Daoy (cell line): ENCODE measurements at regions not wholly inside any gene's neighbourhood (a gene's known extent, or its start where the extent isn't known, plus 50 kb on each side); places are given as distances from the start of the nearest gene placed in this dataset.
"Not testable (repeated sequence)": the region's sequence is repeated elsewhere in the genome, so short reads cannot be mapped to it uniquely, and the experiment has no call there.

Experiments
- DNase-seq: peaks from one replicate; pipeline ENCODE4 v3.0.0-alpha.2; 2015; ENCODE audit warnings: low read depth

DNA sequence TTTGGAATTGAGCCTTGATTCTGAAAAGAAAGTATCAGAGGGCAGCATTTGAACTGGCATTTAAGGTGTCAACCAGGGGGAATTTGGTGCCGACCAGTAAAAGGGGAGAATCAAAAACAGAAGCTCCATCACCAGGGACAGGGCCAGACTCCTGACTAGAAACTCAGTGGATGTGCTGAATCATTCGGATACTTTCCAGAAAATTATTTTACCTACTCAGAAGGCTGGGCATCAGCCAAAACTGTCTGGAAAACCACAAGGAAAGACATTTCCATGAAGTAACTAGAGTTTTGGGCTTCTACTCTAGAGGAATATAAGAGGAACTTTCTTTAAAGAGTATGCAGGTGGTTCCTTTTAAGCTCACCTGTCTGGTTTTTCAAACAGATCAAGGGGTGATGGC lies 756.6 kb downstream of the RNF144A start:
- no peak for DNase-seq

DNA sequence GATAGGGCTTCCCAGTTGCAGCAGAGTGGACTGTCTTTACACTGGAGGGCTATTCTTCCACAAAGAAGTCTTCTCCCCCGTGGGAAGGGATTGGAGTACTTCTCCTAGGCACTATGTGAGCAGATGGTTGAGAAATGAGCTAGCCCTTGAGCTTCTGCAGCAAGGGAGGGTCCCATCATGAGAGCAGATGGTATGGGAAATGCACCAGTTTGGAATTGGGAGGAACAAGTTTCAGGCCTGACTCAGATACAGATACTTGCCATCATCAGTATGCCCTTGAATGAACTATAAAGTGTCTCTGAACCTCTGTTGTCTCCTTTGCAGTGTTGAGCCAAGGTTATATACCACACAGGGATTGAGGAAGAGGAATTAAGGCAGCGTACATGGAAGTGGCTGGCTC lies 757.4 kb downstream of the RNF144A start:
- DNase-seq: no peak

DNA sequence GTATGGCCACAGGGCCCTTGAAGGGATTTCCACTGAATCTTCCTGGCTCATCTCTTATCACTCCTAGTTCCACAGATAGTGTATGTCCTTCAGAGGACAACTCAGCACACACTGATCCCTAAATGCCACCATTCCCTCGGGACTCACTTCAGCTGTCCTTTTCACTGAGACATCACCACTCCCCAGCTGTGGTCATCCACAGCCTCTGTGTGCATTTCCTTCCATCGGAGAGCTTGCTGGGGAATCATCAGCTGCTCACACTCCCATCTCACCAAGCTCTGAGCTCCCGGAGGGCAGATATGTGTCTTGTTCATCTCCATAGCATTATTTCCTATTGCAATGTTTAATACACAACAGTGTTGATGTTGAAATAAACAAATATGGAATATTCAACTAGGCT lies 759.5 kb downstream of the RNF144A start:
- DNase-seq: no peak

DNA sequence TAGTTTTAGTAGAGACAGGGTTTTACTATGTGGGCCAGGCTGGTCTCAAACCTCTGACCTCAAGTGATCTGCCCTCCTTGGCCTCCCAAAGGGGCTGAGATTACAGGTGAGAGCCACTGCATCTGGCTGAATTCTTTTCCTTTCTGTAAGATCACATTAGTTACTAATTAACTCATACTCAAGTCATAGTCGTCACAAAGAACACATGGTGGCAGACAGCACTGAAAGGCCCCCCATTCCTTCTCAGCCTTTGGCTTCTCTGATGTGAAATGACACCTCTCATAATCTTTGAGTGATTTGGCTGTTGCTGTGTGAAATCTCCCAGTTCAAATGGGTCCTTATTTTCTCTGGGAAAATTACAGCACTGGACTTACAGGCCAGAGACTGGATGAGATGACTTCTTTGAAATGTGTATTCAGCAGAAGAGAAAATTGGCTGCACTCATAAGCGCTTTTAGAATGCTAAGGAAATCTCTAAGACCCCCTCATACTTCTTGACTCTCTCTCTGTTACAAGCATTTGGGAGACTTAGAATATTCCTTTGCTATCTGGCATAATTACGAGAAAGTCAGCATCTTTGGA lies 764.8 kb downstream of the RNF144A start:
- no peak for DNase-seq

DNA sequence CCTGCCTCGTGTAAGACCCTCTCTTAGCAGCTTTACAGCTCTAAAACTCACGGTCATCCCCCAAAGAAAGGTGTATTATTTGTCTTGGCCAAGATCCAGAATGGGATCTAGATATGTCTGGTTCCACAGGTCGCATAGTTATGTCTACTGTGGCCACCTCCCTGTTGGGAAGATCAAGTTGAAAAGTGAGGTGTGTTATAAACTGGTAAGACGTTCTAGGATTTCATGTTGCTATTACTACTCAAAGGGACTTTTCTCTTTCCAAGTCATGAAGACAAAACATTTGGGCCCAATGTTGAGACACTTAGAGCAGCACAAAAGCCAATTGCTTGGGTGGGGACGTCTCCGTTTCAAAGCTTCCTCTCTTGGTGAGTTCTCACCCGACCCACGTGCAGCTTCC lies 766.0 kb downstream of the RNF144A start:
- DNase-seq: no peak

DNA sequence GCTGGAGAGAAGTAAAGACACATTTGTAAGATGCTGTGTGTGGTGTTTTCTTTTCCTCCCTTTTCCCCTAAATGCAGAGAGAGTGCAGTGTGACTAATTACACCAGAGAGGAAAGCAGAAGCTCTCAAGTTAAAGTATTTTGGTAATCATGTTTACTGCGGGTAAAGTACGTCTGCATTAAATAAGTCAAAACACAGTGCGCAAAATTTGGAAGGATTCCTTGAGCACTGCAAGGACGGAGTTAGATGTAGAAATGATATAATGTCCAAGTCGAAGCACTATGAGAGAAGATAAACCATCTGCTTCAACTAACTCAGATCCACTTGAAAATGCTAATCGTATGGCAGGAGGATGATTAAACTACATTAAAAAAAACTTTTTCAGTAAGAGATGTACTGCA lies 766.5 kb downstream of the RNF144A start:
- no peak for DNase-seq

DNA sequence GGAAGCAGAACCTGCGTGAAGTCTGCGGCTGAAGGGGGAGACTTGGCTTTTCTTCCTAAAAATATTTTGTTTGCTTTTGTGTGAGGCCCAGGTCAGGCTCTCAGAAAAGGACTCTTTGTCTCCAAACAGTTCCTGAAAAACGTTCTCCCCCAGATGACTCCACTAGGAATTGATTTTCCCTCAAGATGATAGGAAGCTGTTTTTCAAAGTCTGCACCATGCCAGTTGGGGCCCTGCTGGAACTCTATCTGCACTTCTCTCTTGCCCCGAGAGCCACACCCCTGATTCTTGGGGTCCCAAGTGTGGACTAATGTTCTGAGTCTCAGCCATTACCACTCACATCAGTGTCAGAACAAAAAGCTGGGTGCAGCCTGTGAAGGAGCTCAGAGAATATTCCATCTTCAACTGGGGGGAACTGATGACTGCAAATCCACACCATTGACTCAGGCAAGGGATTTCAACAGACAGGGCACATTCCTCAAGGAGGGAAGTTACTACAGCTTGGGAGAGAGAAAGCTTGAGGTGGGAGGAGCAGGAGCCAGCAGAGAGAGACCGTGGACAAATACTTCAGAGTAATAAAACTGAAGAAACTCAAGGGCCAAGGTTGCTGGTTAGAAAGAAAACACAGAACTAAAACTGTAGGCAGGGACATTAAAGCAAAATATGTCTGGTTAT lies 768.3 kb downstream of the RNF144A start:
- no peak for DNase-seq

DNA sequence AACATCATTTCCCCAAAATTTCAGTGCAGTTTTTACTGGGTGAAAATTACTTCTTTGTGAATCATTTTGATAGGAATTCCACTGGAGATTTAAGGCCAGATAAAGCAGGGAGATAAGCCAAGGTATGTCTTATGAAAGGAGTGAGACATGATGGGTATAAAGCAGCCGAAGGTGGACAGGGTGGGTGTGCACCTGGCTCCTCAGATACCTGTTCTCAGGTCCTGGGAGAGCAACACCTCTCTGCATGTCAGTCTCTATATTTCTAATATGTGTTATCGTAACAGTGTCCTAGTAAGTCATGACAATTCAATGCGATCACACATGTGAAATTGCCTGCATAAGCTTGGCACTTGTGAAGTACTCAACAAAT lies 768.8 kb downstream of the RNF144A start:
- no peak for DNase-seq

DNA sequence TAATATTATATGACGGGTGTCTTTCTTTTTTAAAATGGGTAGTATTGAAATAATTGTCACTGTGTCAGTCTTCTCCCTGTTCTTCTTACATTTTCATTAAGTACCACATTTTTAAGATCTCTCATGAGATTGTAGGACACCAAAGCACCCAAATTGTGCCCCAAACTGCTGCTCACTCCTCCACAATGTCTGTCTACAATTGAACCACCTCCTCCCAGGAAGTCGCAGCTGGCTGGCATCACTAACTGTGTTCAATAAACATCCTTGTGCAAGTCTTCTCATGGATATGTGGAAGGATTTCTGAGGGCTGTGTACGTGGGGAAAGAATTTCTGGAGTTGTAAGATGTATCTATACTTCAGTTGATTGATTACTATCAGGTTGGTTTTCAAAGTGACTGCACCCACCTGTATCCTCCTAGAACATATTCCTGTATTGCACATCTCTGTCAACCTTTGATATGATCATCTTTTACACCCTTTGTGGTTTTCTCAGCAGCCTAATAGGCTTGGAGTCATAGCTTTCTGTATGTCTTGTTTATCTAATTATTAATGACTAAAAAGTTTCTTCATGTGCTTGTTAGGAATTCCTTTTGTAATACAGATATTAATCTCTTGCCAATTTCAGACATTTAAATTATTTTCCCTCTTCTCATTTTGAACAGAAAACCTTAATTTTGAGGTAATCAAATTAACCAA lies 774.9 kb downstream of the RNF144A start:
- DNase-seq: no peak

DNA sequence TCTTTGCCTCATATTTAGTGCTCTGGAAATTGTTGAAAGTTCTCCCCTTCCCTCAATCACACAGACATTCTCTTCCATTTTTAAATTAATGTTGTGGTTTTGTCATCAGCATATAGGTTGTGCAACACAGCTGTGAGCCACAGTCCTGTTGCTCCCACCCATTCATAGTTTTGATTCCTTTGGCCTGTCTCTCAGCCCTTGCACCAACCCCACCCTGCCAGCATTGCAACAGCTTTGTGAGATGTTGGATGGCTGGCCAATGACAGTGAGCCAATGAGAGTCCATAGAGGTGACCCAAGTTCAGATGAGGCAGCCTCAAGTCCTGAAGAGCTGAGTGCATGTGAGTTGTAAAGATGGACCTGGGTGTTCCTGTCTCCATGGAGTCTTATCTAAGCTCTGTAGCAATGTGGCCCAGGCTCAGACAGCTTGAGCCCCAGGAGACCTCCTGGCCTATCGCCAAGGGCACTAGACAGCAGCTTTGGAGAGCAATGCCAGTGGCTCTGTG lies 775.5 kb downstream of the RNF144A start:
- no peak for DNase-seq

DNA sequence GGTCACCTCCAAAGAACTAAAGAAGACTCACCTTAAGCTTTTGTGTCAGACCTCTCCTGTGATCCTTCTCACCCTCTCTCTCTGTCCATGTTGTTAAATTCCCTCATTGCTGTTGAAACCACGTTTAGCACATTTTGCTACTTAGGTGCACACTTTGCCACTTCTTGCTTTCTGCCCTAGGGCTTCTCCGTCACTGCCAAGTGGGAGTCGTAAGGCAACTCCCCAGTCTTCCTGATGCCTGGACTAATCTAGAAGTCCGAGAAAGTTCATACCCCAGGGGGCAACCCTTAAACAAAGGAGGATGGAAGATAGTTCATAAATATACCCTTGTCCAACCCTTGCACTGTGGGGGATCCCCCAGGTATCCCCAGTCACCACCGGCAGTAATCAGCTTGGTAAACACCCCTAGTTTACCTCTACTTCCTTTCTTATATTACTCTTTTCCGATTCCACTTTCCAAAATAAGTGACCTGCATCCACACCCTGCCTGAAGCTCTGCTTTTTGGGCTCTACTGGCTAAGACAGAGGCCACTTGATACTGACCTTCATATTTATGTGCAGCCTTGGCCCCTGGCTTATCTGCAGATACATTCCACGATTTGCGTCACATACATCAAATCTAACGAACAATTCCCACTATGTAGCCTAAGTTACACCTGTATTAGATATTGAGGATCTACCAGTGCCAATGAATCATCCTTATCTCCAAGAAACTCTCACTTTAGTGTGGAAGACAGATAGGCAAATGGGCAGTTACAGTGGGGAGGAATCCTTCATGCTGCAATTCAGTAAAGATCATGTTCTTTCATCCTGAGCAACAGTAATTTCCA lies 776.2 kb downstream of the RNF144A start:
- no peak for DNase-seq

DNA sequence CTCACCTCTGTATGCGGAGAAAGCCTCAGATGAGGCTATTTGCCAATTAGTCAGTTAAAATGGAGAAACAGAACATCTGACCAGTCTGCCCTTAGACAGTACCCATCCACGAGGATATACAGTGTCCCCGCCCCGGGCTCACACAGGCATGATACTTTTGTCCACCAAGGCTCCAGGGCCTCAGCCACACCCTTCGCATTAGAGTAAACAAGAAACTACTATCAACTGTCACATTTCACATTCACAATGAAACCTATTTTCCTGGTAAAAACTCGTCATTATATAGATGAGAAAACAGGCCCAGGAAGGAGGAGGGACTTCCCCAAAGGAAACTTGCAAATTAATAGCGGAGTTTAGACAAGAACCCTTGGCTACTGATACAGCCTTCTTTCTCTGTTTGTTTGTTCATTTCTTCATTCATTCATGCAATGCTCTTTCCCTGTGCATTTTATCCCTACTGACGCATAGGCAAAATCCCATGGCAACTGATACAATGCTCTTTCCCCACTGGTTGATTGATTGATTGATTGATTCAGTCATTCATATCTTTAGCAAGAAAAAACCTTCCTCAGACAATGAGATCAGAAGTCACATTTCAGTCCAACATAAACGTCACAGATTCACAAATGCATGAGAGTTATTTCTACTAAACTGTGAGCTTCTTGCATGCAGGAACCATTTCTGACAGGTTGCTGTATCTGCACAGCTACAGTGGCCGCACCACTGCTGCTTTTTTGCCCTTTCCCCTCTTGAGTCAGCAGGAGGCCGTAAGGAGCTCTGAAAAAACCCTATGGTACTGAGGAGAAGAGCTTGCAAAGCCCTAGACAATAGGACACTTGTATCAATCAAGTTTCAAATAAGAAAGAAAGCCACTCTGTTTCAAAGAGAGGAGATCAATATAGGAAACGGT lies 777.1 kb downstream of the RNF144A start:
- no peak for DNase-seq

DNA sequence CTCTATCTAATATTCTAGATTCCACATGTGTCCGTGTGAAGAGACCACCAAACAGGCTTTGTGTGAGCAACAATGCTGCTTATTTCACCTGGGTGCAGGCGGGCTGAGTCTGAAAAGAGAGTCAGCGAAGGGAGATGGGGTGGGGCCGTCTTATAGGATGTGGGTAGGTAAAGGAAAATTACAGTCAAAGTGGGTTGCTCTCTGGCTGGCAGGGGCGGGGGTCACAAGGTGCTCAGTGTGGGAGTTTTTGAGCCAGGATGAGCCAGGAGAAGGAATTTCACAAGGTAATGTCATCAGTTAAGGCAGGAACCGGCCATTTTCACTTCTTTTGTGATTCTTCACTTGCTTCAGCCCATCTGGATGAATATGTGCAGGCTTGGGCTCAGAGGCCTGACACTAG lies 779.3 kb downstream of the RNF144A start:
- not testable (repeated sequence) for DNase-seq

DNA sequence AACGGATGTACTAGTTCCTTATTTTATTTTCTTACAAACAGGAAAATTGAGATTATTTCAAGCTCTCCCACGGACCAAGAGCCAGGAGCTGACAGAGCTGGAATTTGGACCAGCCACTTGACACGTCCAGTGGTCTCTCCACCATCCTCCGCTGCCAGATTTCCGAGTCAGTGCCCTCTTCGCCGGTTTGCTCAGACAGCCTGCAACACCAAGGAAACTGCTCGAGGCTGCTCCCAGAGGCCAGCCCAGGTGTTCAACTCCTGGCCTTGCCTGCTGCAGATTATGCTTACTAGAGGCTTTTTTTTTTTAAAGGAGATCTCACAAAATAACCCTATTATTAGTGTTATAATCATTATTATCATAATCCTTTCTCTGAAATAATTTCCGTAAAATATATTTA lies 779.8 kb downstream of the RNF144A start:
- DNase-seq: no peak

DNA sequence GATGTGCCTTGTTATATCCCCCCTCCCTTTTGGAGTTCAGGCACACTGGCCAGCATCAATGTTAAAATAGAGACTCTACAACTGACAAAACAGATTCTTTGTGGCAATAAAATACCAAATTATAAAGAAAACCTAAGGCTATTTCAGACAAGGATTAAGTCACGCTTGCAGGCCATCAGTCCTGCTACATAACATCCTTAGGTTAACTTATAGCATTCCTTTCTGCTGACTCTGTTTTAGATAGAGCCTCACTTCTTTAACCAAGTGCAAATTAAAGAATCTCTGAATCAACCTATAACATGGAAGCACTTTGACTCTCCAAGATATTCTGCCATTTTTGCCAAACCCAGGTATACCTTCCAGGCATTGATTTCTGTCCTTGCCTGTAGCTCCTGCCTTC lies 784.6 kb downstream of the RNF144A start:
- no peak for DNase-seq

DNA sequence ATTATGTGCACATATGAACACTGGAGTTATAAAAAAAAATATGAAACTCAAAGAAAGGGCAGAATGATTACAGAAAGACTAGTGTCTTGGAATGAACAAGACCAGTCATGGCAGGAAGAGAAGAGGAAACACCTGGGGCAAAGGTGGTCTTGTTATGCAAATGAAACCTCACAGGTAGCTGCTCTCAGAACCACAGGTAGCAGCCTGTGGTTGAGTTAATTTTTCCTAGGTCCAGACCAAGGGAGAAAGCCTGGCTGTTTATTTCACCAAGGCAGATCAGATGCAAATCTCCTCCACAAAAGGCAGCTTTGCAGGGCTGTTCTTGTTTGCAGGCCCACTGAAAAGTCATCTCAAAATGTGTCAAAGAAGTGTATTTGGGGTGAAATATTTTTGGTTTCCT lies 785.8 kb downstream of the RNF144A start:
- no peak for DNase-seq

DNA sequence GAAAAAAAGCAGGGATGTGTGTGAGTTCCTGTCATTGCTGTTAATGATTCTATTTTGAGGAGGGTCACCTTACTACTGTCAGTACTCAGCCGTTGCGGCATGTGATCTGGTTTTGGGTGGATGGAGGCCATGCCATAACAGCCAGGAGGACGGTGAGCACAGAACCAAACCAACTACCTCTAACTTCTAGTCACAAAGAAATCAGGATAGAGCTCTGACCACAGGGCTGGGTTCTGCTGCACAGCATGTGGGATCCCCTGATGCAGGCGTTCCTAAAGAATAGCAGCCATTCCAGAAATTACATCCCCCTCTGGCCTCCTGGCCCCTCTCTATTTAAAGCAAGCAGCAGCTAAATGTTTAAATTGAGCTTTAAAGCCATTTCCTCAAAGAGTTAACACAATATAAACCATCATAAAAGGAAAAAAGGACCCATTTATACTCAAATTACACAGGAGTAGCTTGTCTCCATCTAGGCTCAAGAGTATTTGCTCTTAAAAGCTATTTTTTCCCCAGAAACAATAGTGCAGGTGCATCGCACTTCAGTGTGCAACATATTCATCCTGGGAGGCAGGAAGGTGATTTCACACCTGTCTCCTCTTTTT lies 786.4 kb downstream of the RNF144A start:
- DNase-seq: no peak

DNA sequence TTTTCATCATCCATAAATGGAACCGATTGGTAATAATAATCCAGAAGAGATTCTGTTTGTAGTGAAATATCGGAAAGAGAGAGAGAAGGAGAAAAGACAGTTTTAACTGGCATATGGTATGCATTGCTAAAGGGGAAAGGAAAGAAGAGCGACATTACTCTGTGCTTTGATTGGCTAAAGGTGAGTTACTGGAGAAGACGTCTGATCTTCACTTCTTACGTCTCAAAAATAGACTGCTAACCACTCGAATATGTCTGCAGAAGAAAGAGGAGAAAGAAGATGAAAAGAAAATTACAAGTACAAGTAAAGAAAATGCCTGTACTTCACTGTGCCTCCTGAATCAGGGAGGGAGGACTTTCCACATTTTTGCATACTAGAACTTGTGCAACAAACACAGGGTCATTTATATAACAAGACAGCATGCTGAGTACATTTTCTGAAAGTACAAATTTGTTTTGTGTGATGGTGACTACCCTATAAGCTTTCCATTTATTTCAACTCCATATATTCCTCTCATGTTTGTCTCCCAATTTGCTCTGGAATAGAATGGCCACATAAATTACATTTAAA lies 787.2 kb downstream of the RNF144A start:
- no peak for DNase-seq

DNA sequence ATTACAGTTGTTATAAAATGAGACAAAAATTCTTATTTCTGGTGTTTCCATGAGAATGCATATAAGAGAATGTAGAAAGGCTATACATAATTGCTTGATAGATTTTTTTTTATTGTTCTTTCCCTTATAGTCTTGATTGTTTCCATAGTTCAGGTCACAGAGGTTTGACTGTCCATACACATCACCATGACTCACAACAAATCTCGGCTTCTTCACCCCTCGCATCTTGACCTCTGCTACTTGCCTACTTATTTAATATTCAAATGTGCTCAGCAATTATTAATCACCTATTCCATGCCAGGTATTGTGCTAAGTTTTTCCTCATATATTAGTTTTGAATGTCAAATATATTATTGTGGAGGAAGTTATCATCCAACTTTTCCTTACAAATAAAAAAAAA lies 789.6 kb downstream of the RNF144A start:
- DNase-seq: no peak

DNA sequence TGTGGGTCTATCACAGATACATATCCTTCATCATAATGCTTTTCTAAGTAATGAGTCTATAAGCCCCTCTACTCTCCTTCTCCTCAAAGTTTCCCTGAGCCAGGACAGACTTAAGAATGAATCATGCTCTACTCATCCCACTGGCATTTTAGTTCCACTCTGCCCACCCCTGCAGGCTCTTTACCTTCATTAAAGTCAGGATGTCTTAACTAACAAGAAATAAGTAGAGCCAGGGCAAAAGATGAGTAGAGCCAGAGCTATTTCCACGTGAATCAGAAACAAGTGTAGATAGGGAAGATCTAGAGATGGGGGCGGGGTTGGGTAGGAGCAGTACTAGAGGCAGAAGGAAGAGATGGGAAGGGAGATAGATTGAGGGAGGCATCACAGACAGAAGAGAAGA lies 790.5 kb downstream of the RNF144A start:
- no peak for DNase-seq

DNA sequence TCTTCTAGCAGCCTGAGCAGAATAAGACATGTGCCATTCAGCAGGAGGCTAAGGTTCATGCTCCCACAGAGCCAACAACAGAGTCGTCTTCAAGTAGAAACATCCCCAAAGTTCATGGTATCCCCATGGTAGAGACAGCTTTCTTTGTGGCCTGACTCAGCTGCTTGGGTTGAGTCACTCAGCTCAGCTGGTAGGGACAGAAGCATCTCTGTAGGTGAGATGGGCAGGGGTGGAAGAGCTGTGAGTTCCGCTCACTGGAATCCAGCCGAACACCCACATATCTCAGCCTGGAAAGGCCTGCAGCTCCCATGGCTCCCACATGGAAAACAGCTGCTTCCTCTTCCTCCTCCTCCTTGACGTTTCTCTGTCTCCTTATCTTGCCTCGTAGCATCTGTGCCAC lies 792.7 kb downstream of the RNF144A start:
- no peak for DNase-seq
